ENCODE measurements at regions not wholly inside any gene's neighbourhood (a gene's known extent, or its start where the extent isn't known, plus 50 kb on each side); places are given as distances from the start of the nearest gene placed in this dataset.

DNA sequence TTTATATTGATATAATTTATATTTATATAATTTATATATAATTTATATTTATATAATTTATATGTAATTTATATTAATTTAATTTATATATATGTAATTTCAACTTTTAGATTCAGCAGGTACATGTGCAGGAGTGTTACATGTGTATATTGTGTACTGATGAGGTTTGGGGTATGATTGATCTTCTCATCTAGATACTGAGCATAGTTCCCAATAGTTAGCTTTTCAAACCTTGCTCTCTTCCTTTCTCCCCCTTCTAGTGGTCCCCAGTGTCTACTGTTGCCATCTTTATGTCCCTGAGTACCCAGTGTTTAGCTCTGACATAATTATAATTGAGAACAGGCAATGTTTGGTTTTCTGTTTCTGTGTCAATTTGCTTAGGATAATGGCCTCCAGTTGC lies 1335.3 kb upstream of the CDH2 start:
- intact Hi-C loops (cut with DNase I, micrococcal nuclease) = no loop called here
- H3K27me3 Mint-ChIP-seq = no peaks in the 10 kb centered on the region
- H3K36me3 Mint-ChIP-seq (ENCODE audit: low read depth) = no peaks in the 10 kb centered on the region
- H3K4me3 Mint-ChIP-seq = no peak overlapping the region
- ChIA-PET CTCF (no interaction called here), POLR2A (no interaction called here)
- DNase-seq (no peak), ATAC-seq (peak; percentile 23)
- H3K9me3 Mint-ChIP-seq (ENCODE audit: low read depth) = peaks cover 17% of the 10 kb centered on the region
- H3K27ac Mint-ChIP-seq = no peak overlapping the region
- H3K4me1 Mint-ChIP-seq = no peaks in the 10 kb centered on the region

DNA sequence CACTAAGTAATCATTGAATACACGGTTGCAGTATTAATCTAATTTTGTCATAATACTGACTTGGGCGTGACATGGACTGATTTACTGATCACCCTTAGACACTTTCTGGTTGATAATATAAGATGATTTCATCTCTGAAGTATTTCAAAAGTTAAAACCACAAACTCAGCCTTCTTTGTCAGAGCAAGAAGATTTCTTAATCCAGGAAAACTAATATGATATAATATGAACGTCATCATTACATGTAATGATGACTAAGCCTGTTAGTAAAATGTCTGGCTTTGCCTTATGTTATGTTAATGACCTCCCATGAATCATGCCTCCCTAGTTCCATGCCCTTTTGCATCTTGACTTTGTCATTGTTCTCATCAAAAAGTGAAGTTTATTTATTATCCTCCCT lies 1325.0 kb upstream of the CDH2 start:
- H3K4me3 Mint-ChIP-seq = no peak overlapping the region
- H3K4me1 Mint-ChIP-seq = no peaks in the 10 kb centered on the region
- POLR2A ChIA-PET = no interaction called here
- no peaks in the 10 kb centered on the region for H3K36me3 Mint-ChIP-seq (ENCODE audit: low read depth)
- intact Hi-C loops (cut with DNase I, micrococcal nuclease) = no loop called here
- DNase-seq (no peak), ATAC-seq (no peak)
- no peaks in the 10 kb centered on the region for H3K27me3 Mint-ChIP-seq
- H3K9me3 Mint-ChIP-seq (ENCODE audit: low read depth) = peaks cover 4% of the 10 kb centered on the region
- no peak overlapping the region for H3K27ac Mint-ChIP-seq
- CTCF ChIA-PET = no interaction called here

DNA sequence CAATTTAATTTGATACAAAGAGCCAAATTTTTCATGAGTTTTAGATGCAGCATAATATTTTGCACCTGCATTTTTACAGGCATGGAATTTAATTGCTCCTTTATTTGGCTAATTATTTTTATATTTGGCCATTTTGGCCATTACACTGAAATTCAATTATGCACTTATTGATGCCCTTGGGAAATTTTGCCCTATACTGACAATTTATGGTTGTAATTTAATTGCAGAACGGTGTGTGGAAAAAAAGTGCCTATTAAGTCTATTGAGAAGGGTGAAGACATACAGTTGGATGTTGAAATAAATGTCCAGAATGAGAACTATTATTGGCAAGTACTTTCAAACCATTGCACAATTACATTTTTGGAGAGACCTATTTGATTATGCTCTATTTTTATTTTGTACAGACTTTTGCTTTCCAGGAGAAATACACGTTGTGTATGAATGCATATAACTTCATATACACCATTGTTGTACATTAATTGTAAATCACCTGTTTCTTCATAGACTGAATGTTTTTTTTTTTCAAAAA lies 1319.3 kb upstream of the CDH2 start:
- intact Hi-C loops (cut with DNase I, micrococcal nuclease) = no loop called here

DNA sequence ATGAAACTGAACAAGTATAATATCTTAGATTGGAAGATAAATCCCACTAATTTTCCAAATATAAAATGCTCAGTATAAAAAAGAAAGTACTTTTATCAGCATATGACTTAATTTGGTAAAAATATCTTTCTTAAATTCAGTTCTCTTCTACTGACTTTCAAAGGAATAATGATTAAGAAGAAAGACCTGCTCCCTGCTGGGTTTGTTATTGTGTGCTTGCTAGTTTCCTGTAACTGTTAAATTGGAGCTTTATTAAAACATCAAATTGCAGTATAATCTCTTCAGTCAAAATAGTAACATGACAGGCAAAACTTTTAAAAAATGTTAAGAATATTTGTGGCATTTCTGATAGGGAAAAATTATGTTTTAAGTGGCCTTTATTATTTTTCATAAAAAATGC lies 1317.4 kb upstream of the CDH2 start:
- peaks cover 6% of the 10 kb centered on the region for H3K9me3 Mint-ChIP-seq (ENCODE audit: low read depth)
- H3K27ac Mint-ChIP-seq = no peak overlapping the region
- ChIA-PET POLR2A (no interaction called here), CTCF (no interaction called here)
- DNase-seq (no peak), ATAC-seq (no peak)
- no peaks in the 10 kb centered on the region for H3K4me1 Mint-ChIP-seq
- no peaks in the 10 kb centered on the region for H3K36me3 Mint-ChIP-seq (ENCODE audit: low read depth)
- H3K27me3 Mint-ChIP-seq = no peaks in the 10 kb centered on the region
- intact Hi-C loops (cut with DNase I, micrococcal nuclease) = no loop called here
- H3K4me3 Mint-ChIP-seq = no peak overlapping the region

More for the DNA sequence above, 1319.3 kb upstream of the CDH2 start:
- POLR2A ChIA-PET = no interaction called here
- H3K4me3 Mint-ChIP-seq = no peak overlapping the region
- CTCF ChIA-PET = no interaction called here
- H3K27me3 Mint-ChIP-seq = no peaks in the 10 kb centered on the region
- H3K27ac Mint-ChIP-seq = no peak overlapping the region
- no peaks in the 10 kb centered on the region for H3K4me1 Mint-ChIP-seq
- H3K9me3 Mint-ChIP-seq (ENCODE audit: low read depth) = peaks cover 6% of the 10 kb centered on the region
- ATAC-seq = no peak
- H3K36me3 Mint-ChIP-seq (ENCODE audit: low read depth) = no peaks in the 10 kb centered on the region
- DNase-seq = no peak

DNA sequence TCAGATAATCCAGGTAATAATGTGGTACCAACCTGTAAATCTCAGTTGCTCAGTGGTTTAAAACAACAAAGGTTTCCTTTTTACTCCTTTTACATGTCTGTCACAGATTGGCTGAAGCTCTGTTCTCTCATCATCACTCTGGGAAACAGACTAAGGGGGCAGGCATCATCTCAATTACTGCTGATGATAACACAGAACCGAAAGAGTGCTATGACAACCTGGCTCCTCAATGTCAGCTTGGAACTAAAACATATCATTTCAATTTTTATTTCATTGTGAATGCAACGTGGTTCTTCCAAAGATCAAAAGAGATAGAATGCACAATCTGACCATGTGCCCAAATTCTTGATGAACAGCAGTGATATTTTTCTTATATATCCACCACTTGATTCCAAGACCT lies 1315.0 kb upstream of the CDH2 start:
- DNase-seq (no peak), ATAC-seq (no peak)
- no peaks in the 10 kb centered on the region for H3K27me3 Mint-ChIP-seq
- H3K36me3 Mint-ChIP-seq (ENCODE audit: low read depth) = no peaks in the 10 kb centered on the region
- intact Hi-C loops (cut with DNase I, micrococcal nuclease) = no loop called here
- ChIA-PET POLR2A (no interaction called here), CTCF (no interaction called here)
- peaks cover 11% of the 10 kb centered on the region for H3K9me3 Mint-ChIP-seq (ENCODE audit: low read depth)
- H3K27ac Mint-ChIP-seq = no peak overlapping the region
- H3K4me3 Mint-ChIP-seq = no peak overlapping the region
- no peaks in the 10 kb centered on the region for H3K4me1 Mint-ChIP-seq

DNA sequence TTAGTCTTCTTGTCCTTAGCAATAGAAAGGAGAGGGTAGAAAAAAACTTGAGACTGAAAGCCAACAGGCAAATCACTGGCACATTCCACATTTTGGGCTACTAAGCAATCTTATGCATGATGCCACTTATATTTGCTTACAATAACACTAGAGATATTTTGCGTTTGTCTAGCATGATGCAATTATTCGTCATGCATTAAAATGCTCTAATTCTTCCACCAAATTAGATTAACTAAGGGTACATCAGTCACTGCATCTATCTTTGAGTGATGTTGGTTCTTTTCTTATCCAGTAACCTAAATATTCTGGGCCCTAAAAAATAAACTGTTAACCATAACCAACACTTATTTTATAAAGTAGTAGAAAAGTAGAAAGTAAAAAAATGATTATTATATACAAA lies 1311.7 kb upstream of the CDH2 start:
- CTCF ChIA-PET = interaction anchor here (0.5 kb wide), 1 partner anchor 523 kb away, joined by 3 read pairs; no protein-coding TSS in a partner anchor

DNA sequence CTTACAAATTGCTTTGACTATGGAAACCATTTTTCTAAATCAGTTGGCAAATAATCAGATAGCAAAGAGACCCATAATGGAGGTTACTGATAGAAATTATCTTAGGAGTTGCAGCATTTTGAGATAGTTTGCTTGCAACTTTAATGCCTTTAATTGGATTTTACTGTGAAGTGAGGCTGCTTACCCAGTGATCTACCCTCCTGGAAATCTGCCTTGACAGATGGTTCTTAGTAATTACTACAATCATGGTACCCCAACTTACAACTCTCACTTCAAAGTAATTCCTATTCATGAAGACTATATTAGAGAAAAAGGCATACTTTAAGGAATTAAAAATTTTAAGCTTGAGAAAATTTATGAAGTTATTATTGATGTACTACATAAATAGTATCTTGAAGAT lies 1288.6 kb upstream of the CDH2 start:
- Mint-ChIP-seq H3K4me1 (no peaks in the 10 kb centered on the region), H3K4me3 (no peak overlapping the region), H3K36me3 (ENCODE audit: low read depth) (no peaks in the 10 kb centered on the region), H3K27ac (no peak overlapping the region), H3K27me3 (no peaks in the 10 kb centered on the region), H3K9me3 (ENCODE audit: low read depth) (peaks cover 10% of the 10 kb centered on the region)
- no peak for DNase-seq
- CTCF ChIA-PET = no interaction called here
- intact Hi-C loops (cut with DNase I, micrococcal nuclease) = no loop called here
- no peak for ATAC-seq
- POLR2A ChIA-PET = no interaction called here

More for the DNA sequence above, 1311.7 kb upstream of the CDH2 start:
- no peak overlapping the region for H3K4me3 Mint-ChIP-seq
- H3K27ac Mint-ChIP-seq = no peak overlapping the region
- no peaks in the 10 kb centered on the region for H3K27me3 Mint-ChIP-seq
- ATAC-seq (no peak), DNase-seq (no peak)
- no peaks in the 10 kb centered on the region for H3K36me3 Mint-ChIP-seq (ENCODE audit: low read depth)
- intact Hi-C loops (cut with DNase I, micrococcal nuclease) = loop anchor here in 1 of 2 experiments (10.0 kb wide), 1 partner anchor 724 kb away; no protein-coding TSS in a partner anchor
- no peaks in the 10 kb centered on the region for H3K4me1 Mint-ChIP-seq
- POLR2A ChIA-PET = no interaction called here
- peaks cover 13% of the 10 kb centered on the region for H3K9me3 Mint-ChIP-seq (ENCODE audit: low read depth)

DNA sequence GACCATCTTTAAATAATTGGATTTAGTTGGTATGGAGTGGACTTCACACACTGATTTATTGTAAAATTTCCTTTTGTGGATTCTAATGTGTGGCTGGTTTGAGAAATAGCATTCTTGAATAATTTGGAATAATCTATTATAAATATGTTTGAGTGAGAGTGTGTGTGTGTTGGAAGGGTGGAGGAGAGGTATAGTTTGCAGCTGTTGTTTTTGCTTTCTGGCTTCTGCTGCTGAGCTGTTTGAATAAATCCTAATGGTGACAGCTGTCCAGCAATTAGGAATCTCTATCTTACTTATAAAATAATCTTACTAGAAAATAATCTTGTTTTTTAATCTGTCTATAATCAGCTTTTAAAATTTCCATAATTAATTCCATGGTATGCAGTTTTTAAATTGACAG lies 1283.0 kb upstream of the CDH2 start:
- no peak for DNase-seq
- no peaks in the 10 kb centered on the region for H3K27me3 Mint-ChIP-seq
- POLR2A ChIA-PET = no interaction called here
- H3K4me1 Mint-ChIP-seq = no peaks in the 10 kb centered on the region
- CTCF ChIA-PET = no interaction called here
- H3K36me3 Mint-ChIP-seq (ENCODE audit: low read depth) = no peaks in the 10 kb centered on the region
- no peak for ATAC-seq
- H3K27ac Mint-ChIP-seq = no peak overlapping the region
- intact Hi-C loops (cut with DNase I, micrococcal nuclease) = no loop called here
- no peak overlapping the region for H3K4me3 Mint-ChIP-seq
- H3K9me3 Mint-ChIP-seq (ENCODE audit: low read depth) = no peaks in the 10 kb centered on the region

DNA sequence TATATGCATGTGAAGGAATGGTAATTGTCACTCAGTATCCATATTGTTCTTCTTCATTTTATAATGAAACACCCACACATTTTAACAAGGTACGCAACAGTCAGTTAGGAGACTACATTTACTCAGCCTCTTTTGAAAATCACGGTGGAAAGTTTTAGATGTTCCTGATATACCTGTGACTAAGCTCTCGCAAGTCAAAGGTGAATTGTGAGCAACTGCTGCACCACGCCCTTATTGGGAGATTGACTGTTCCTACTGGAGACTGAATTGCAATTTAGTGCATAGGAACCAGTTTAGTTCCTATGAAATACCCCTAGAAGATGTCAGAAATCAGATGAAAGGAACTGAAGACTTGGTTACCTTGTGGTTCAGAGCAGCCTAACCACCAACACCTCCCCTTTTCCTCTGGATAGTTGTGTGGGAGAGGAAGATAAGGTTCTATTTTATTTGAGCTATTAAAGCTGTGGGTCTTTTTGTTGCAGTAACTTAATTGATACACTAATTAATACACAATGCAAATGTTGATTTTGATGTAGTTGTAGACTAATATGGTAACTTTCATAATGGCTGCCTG lies 1280.5 kb upstream of the CDH2 start:
- ChIA-PET CTCF (no interaction called here), POLR2A (no interaction called here)
- DNase-seq = no peak
- H3K9me3 Mint-ChIP-seq (ENCODE audit: low read depth) = no peaks in the 10 kb centered on the region
- intact Hi-C loops (cut with DNase I, micrococcal nuclease) = no loop called here
- H3K4me1 Mint-ChIP-seq = no peaks in the 10 kb centered on the region
- H3K36me3 Mint-ChIP-seq (ENCODE audit: low read depth) = no peaks in the 10 kb centered on the region
- no peak overlapping the region for H3K4me3 Mint-ChIP-seq
- no peak overlapping the region for H3K27ac Mint-ChIP-seq
- H3K27me3 Mint-ChIP-seq = no peaks in the 10 kb centered on the region
- no peak for ATAC-seq

DNA sequence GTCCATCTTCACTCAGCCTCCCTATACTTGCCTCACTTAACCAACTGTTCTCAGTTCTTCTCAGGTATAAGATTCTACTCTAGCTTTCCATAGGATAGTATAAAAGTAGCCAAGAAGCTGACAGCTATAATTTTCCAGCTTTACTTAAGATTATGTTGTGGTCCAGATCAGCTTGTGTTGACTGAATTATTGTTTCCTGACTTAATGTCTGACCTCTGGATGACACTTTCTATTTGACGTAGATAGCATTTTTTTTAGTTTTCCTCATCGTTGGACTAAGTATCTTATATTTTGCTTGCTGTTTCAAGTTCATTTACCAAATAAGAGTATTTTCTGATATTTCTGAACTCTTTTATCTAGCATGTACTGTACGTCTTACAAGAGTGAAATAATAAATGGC lies 1272.5 kb upstream of the CDH2 start:
- Mint-ChIP-seq H3K4me1 (no peaks in the 10 kb centered on the region), H3K4me3 (no peak overlapping the region), H3K36me3 (ENCODE audit: low read depth) (no peaks in the 10 kb centered on the region), H3K9me3 (ENCODE audit: low read depth) (peaks cover 10% of the 10 kb centered on the region), H3K27me3 (no peaks in the 10 kb centered on the region), H3K27ac (no peak overlapping the region)
- intact Hi-C loops (cut with DNase I, micrococcal nuclease) = no loop called here
- ChIA-PET POLR2A (no interaction called here), CTCF (no interaction called here)
- no peak for ATAC-seq
- DNase-seq = no peak

DNA sequence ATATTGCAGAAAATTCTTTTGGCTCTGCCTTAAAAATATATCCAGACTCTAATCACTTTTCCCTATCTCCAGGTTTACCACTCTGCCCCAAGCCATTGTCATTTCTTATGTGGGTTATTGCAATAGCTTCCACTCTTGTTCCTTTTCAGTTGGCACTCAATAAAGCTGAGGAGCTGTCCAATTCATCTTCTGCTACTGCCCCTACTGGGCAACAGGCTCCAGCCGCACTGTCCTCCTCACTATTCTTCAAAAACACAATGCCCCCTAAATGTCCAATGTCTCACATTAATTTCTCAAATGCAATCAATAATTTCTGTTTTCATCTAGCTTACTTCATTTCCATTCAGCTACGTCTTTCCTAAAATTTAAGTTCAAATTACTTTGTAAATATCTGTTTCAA lies 1262.5 kb upstream of the CDH2 start:
- Mint-ChIP-seq H3K27ac (no peak overlapping the region), H3K36me3 (ENCODE audit: low read depth) (no peaks in the 10 kb centered on the region), H3K4me3 (no peak overlapping the region), H3K27me3 (no peaks in the 10 kb centered on the region), H3K4me1 (no peaks in the 10 kb centered on the region), H3K9me3 (ENCODE audit: low read depth) (peaks cover 16% of the 10 kb centered on the region)
- POLR2A ChIA-PET = no interaction called here
- intact Hi-C loops (cut with DNase I, micrococcal nuclease) = no loop called here
- ATAC-seq (no peak), DNase-seq (no peak)
- CTCF ChIA-PET = no interaction called here

DNA sequence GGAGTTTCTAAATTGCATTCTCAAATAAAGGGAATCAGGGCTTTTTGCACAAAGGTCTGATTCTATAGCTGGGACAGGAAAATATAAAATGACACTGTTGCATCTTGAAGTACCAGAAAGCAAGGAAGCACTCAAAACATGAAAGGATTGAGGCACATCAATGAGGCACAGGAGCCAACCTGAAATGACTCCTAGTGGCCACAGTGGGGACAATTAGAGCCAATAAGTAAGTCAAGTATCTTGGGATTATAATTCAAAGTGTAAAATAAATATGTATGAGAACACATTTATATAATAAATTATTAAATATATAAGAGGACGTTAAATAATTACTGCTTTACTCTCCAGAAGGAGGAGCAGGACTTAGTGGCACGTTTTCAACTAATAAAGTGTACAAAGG lies 1259.5 kb upstream of the CDH2 start:
- ChIA-PET POLR2A (no interaction called here), CTCF (no interaction called here)
- no peak overlapping the region for H3K4me3 Mint-ChIP-seq
- H3K27ac Mint-ChIP-seq = peak overlapping the region; percentile 35
- H3K4me1 Mint-ChIP-seq = no peaks in the 10 kb centered on the region
- ATAC-seq (no peak), DNase-seq (no peak)
- intact Hi-C loops (cut with DNase I, micrococcal nuclease) = no loop called here
- H3K9me3 Mint-ChIP-seq (ENCODE audit: low read depth) = peaks cover 24% of the 10 kb centered on the region
- no peaks in the 10 kb centered on the region for H3K36me3 Mint-ChIP-seq (ENCODE audit: low read depth)
- H3K27me3 Mint-ChIP-seq = no peaks in the 10 kb centered on the region

DNA sequence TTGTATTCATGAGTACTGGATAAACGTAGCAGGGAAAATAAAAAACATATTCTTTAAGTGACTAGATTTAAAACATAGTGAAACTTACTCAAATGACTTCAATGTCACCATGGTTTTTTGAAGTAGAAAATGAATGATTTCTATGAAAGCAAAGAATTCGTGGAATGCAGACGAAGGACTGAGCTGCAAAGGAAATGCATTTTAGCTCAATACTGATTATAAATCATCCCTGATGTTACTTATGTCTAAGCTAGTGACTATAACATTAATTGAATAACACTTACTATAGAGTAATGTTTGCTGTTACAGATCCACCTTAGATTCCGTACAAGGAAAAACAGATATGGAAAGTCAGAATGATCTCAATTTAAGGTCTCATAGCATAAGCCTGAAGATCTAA lies 1257.7 kb upstream of the CDH2 start:
- DNase-seq = no peak
- H3K4me3 Mint-ChIP-seq = no peak overlapping the region
- peaks cover 22% of the 10 kb centered on the region for H3K9me3 Mint-ChIP-seq (ENCODE audit: low read depth)
- no peaks in the 10 kb centered on the region for H3K27me3 Mint-ChIP-seq
- ATAC-seq = no peak
- H3K27ac Mint-ChIP-seq = no peak overlapping the region
- no peaks in the 10 kb centered on the region for H3K4me1 Mint-ChIP-seq
- intact Hi-C loops (cut with DNase I, micrococcal nuclease) = no loop called here
- CTCF ChIA-PET = no interaction called here
- no peaks in the 10 kb centered on the region for H3K36me3 Mint-ChIP-seq (ENCODE audit: low read depth)
- POLR2A ChIA-PET = no interaction called here
